Panc1 (cell line): ENCODE measurements at regions not wholly inside any gene's neighbourhood (a gene's known extent, or its start where the extent isn't known, plus 50 kb on each side); places are given as distances from the start of the nearest gene placed in this dataset.

Experiments
- POLR2AphosphoS5 ChIP-seq: IDR thresholded peaks from 2 replicates; pipeline ENCODE4 v1.6.1; 2012; ENCODE audit warnings: mild to moderate bottlenecking, low read depth, low read length, moderate library complexity
- SIN3A ChIP-seq: IDR thresholded peaks from 2 replicates; pipeline ENCODE4 v1.6.1; 2012; ENCODE audit warnings: low read depth, mild to moderate bottlenecking, low read length, moderate library complexity, borderline replicate concordance; ENCODE audit not compliant: insufficient read depth
- TCF7L2 ChIP-seq: IDR thresholded peaks from 2 replicates; pipeline ENCODE4 v1.6.1; 2011; ENCODE audit warnings: mild to moderate bottlenecking, low read depth, low read length, inconsistent platforms
- TF ChIP-seq, protein P1 (sequence below): fragments of 450-650 bp; IDR thresholded peaks from 2 replicates; pipeline ENCODE4 v1.5.1; 2017; ENCODE audit warnings: mild to moderate bottlenecking
- TF ChIP-seq, protein P2 (sequence below), 2 experiments: IDR thresholded peaks; 2 replicates each; pipeline ENCODE4 v1.6.1; 2011 to 2012; ENCODE audit warnings: low read depth in 2 of 2, control low read depth in 1 of 2, low read length in 1 of 2, mild to moderate bottlenecking in 1 of 2, moderate library complexity in 1 of 2; ENCODE audit not compliant: insufficient read depth in 1 of 2

DNA sequence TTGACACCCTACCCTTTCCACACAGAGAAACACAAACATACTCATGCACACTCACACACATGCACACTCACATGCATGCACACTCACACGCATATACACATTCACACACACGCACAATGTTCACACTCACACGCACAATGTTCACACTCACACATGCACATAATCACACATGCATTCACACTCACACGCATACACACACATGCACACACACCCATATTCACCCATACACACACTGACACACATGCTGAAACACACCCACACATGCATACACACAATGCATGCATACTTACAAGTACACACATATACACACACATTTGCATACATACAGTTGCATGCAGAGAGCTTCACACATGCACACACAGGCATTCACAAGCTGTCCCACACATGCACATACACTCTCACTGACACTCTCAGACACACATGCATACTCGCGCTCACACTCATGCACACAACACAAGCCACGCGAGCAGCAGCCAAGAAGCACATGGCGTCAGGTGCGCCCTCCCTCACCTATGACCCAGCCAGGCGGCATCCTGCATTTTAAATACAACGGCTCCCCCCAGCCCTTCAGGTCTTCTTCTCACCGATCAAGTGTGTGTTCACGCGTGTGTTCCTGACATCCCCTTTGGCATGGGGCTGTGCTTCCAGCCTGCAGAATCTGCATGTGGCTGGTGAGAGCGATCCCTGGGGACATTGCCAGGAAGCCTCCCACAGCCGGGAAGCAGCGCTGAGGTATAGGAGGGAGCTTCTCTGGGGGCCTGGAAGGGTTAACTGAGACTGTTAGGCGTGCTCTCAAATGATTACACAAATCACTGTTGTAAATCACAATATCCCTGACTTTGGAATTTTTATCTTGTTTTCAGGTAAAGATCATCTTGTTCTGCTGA is 195.1 kb downstream of the RTP5 start:
- TF ChIP-seq, protein P1, sequence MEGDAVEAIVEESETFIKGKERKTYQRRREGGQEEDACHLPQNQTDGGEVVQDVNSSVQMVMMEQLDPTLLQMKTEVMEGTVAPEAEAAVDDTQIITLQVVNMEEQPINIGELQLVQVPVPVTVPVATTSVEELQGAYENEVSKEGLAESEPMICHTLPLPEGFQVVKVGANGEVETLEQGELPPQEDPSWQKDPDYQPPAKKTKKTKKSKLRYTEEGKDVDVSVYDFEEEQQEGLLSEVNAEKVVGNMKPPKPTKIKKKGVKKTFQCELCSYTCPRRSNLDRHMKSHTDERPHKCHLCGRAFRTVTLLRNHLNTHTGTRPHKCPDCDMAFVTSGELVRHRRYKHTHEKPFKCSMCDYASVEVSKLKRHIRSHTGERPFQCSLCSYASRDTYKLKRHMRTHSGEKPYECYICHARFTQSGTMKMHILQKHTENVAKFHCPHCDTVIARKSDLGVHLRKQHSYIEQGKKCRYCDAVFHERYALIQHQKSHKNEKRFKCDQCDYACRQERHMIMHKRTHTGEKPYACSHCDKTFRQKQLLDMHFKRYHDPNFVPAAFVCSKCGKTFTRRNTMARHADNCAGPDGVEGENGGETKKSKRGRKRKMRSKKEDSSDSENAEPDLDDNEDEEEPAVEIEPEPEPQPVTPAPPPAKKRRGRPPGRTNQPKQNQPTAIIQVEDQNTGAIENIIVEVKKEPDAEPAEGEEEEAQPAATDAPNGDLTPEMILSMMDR: no peak
- TF ChIP-seq POLR2AphosphoS5: no peak
- TF ChIP-seq TCF7L2: no peak
- no peak for TF ChIP-seq SIN3A
- TF ChIP-seq, protein P2, sequence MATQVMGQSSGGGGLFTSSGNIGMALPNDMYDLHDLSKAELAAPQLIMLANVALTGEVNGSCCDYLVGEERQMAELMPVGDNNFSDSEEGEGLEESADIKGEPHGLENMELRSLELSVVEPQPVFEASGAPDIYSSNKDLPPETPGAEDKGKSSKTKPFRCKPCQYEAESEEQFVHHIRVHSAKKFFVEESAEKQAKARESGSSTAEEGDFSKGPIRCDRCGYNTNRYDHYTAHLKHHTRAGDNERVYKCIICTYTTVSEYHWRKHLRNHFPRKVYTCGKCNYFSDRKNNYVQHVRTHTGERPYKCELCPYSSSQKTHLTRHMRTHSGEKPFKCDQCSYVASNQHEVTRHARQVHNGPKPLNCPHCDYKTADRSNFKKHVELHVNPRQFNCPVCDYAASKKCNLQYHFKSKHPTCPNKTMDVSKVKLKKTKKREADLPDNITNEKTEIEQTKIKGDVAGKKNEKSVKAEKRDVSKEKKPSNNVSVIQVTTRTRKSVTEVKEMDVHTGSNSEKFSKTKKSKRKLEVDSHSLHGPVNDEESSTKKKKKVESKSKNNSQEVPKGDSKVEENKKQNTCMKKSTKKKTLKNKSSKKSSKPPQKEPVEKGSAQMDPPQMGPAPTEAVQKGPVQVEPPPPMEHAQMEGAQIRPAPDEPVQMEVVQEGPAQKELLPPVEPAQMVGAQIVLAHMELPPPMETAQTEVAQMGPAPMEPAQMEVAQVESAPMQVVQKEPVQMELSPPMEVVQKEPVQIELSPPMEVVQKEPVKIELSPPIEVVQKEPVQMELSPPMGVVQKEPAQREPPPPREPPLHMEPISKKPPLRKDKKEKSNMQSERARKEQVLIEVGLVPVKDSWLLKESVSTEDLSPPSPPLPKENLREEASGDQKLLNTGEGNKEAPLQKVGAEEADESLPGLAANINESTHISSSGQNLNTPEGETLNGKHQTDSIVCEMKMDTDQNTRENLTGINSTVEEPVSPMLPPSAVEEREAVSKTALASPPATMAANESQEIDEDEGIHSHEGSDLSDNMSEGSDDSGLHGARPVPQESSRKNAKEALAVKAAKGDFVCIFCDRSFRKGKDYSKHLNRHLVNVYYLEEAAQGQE (IDR thresholded peaks at IDR 0.05; ENCODE audit: insufficient read depth in 1 of 2, low read depth in 2 of 2, low read length in 1 of 2): no peak
